HG03196 (cell line): ENCODE measurements at regions not wholly inside any gene's neighbourhood (a gene's known extent, or its start where the extent isn't known, plus 50 kb on each side); places are given as distances from the start of the nearest gene placed in this dataset.
"Not testable (repeated sequence)": the region's sequence is repeated elsewhere in the genome, so short reads cannot be mapped to it uniquely, and the experiment has no call there.

Source experiments
- ATAC-seq: cut with Tn5 transposase; IDR thresholded peaks from one replicate; pipeline ENCODE4 v1.9.1; 2021; ENCODE audit not compliant: unreplicated experiment

DNA sequence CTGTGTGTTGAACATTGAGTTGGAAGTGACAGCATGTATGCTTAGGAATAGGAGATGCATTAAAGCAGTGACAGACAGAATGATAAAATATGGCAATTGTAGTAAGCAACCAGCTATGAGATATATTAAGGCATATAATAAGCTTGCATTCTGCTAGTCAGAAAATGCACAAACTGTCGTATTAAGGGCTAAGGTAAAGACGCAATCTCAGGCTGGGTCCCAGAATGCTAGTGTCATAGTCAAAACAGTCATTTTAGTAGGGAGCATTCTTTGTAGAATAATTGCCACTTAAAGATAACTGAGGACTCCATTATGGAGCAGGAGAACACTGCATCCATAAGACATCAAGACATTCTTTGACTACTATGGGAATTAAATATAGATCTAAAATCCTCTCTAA, 1369.7 kb upstream of the C9orf72 start:
- no peak for ATAC-seq

DNA sequence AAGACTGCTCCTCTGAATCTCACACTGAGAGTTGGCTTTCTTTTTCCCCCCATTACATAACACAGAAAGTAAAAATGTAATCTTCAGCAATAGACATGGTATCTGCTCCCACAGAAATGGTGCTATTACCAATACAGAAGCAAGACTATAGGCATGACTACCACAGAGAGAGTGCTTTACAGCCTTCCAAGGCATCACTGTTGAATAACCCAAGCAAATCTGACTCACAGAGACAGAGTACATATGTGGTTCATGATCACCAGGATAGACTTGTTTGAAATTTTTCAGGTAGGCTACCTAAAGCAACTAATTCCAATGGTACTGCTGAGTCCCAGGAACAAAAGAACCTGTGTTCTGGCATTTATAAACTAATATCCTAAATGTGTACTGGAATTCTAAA, 1373.4 kb upstream of the C9orf72 start:
- ATAC-seq, result no peak

DNA sequence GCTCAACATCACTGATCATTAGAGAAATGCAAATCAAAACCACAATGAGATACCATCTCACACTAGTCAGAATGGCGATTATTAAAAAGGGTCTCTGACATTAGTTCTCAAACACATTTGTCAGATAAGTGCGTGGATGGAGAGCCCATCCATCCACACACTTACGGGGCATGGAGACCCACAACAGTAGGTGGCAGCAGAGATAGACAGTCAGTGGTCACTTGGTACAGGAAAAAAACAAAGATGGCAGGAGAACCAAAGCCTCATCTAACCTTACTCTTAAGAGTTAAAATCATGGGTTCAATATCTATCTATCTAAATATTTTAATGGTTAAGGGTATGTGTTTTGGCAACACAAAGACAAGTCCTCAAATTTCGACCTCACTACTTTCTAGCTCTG, 1378.7 kb upstream of the C9orf72 start:
- no peak for ATAC-seq

- ATAC-seq, result no peak
These were observed 1383.0 kb upstream of the C9orf72 start for GRCh38 chr9:28956116-28956880.

- no peak for ATAC-seq
These were observed 1387.3 kb upstream of the C9orf72 start for GRCh38 chr9:28960602-28961001.

GRCh38 chr9:28961623-28962022, 1388.3 kb upstream of the C9orf72 start:
- no peak for ATAC-seq

DNA sequence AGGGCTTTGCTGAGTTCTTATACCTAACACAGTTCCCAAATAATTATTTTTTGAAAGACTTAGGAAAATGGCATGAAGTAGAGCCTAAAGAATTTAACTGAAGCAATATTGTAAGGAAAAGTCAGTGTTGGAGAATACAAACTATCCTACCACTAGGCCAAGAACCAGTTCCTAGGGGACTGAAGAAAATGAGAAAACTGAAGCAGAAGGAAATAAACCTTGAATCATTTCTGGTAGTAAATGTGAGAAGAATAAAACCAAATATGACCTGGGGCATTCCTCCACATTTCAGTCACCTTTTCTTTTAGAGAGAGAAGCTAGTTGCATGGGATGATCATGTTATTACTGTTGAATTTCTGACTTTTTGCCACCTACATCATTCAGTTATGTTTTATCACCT, 1393.9 kb upstream of the C9orf72 start:
- no peak for ATAC-seq

GRCh38 chr9:28970241-28970654, 1397.0 kb upstream of the C9orf72 start:
- ATAC-seq, result no peak

GRCh38 chr9:28971881-28972280, 1398.6 kb upstream of the C9orf72 start:
- ATAC-seq, result no peak

- ATAC-seq, result no peak
These were observed 1403.0 kb upstream of the C9orf72 start for GRCh38 chr9:28976250-28976649.

DNA sequence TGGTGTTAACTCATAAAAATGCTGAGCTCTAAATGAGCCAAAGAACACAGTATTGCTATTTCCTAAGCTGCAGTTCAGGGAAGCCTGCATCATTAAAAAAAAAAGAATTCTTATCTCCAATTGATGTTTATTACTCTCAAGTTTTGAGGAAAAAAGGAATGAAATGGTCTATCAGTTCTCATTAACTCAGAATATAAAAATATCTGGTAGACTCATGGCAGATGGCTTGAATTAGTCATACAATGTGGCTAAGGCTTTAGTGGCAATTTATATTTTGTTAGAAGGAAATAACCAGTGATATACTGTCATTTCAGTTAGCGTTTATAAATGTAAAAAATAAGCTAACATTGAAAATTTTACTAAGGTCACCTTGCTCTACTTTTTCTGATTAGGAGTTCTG, 1403.4 kb upstream of the C9orf72 start:
- ATAC-seq, result no peak

GRCh38 chr9:28981129-28981528, 1407.8 kb upstream of the C9orf72 start:
- no peak for ATAC-seq

- no peak for ATAC-seq
These were observed 1408.4 kb upstream of the C9orf72 start for GRCh38 chr9:28981711-28982110.

DNA sequence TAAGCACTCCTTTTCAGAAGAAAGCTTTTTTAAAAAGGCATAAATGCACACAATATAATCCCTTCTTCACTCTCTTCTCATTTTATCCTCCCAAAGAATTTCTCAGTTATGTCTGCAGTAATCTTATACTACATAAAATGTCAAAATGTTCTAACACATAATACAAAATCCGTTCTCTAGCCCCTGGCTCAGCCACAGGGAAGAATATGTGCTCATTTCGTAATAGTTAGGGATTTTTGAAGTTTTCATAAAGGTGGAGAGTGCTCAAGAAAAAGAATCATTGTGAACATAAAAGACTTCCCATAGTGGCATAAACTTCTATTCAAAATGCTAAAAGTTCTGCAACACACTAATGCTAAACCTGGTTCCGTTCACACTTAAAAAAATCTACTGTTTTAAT, 1410.7 kb upstream of the C9orf72 start:
- ATAC-seq, result no peak

GRCh38 chr9:28990009-28990408, 1416.7 kb upstream of the C9orf72 start:
- not testable (repeated sequence) for ATAC-seq

- ATAC-seq, result no peak
These were observed 1425.8 kb upstream of the C9orf72 start for GRCh38 chr9:28999057-28999456.

- ATAC-seq, result no peak
These were observed 1426.5 kb upstream of the C9orf72 start for GRCh38 chr9:28999806-29000205.

GRCh38 chr9:29001006-29001405, 1427.7 kb upstream of the C9orf72 start:
- no peak for ATAC-seq

- no peak for ATAC-seq
These were observed 1431.7 kb upstream of the C9orf72 start for GRCh38 chr9:29004988-29005387.

- ATAC-seq, result no peak
These were observed 1433.3 kb upstream of the C9orf72 start for GRCh38 chr9:29006628-29007027.

GRCh38 chr9:29012911-29013310, 1439.6 kb upstream of the C9orf72 start:
- no peak for ATAC-seq

DNA sequence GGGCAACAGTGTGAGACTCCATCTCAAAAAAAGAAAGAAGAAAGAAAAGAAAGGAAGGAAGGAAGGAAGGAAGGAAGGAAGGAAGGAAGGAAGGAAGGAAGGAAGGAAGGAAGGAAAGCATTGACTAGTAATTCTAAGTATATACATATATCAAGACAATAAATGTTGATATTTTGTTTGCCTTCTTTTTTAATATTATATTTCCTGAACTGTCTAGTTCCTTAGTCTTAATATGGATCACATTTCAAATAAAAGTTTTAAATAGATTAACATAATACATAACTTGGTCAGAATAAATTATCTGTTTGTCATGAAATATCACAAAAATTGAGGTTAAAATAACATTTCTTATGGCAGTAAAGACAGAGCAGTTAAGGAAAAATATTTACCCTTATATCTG, 1448.4 kb upstream of the C9orf72 start:
- no peak for ATAC-seq

GRCh38 chr9:29038332-29038731, 1465.1 kb upstream of the C9orf72 start:
- ATAC-seq, result no peak
